NCI-H510A treated with DMSO at 0.1 percent for 48 hours (cell line): ENCODE measurements at regions not wholly inside any gene's neighbourhood (a gene's known extent, or its start where the extent isn't known, plus 50 kb on each side); places are given as distances from the start of the nearest gene placed in this dataset.
"Not testable (repeated sequence)": the region's sequence is repeated elsewhere in the genome, so short reads cannot be mapped to it uniquely, and the experiment has no call there.

Experiments used
- DNase-seq: peaks from one replicate; lab custom pipeline; 2025; lab: John Stamatoyannopoulos, UW

DNA sequence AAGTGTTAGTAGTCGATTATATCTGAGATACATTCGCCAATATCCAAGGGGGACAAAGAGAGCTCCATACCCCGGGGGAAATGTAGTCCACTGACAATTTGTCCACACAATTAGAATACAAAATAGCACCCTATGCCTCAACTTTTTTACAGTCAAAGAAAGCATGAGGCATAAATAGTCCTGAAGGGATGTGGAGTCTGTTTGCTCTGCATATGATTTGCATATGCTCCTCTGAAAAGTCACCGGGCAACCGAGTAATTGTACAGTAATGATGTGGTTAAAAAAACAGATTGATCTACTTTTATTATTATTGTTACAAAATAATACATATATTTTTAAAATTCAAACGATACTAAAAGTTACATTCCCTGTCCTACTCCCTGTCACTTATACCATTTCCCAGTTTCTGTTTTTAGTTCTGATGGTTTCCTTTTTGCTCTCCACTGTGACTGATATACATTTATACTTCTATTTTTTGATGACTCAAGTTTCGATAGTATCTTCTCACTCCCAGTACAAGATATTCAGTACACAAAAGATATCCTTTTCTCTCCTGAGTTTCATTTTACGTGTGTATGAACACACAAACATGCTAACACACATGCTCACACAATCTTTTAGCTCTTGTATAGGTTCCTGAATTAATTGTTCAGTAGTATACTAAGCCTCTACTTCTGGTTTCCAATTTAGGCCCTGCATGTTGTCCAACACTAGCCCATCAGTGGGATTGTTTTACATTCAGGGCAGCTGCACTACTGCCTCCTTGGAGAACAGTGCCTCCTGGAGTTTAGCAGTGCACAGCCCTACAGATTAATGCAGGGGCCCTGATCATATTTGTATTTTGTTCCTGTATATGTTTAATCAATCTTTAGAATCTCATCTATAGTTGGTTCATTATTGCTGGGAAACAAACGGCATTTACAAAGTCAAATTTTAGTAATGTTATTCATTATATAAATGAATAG lies 130.9 kb downstream of the TES start:
- DNase-seq = no peak

GRCh38 chr7:116342125-116342524 lies 131.8 kb downstream of the TES start:
- no peak for DNase-seq

DNA sequence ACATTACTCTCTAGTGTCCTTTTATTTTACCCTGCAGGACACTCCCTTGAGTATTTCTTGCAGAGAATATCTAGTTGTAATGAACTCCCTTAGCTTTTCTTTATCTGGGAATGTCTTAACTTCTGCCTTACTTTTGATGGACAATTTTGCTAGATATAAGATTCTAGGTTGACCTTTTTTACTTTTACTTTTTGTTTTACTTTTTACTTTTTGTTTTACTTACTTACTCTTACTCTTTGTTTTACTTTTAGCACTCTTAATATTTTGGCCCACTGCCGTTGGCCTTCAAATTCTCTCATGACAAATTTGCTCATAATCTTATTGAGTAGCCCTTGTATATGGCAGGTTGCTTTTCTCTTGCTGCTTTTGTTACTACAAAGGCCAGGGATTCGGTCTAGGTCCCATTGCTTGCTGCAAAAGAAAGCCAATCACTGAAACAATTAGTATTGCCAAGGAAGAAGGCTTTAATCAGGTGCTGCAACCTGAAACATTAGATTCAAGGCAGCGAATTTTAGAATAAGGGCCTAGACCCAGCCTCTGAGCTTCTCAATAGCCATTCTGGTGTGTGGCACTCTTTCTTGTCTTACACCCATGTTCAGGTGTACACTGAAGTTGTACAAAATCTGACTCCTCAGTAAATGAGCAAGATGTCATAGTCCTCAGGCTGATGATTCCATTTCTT lies 137.0 kb downstream of the TES start:
- DNase-seq = no peak

- DNase-seq = no peak
Observed at GRCh38 chr7:116348346-116348745, 138.0 kb downstream of the TES start.

GRCh38 chr7:116351966-116352365 lies 141.6 kb downstream of the TES start:
- no peak for DNase-seq

DNA sequence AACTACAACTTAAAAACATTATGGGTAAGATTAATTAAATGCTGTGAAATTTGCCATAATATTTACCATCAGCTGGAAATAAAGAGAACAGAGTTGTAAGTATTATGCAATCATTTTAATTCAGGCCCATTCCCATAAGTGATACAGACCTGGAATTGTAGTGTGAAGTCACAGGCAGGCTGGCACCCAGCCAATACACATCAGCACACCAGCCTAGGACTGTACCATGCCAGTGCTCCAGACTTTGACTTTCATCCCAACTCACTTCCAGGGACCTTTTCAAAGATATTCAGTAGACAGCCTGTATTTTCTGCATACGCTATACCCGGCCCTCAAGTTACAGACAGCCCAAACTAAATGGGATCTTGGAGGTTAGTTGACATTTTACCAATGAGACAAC lies 143.3 kb downstream of the TES start:
- no peak for DNase-seq

GRCh38 chr7:116354171-116354545 lies 143.8 kb downstream of the TES start:
- no peak for DNase-seq

- DNase-seq = peak; percentile 53
Observed at GRCh38 chr7:116354546-116355423, 144.4 kb downstream of the TES start.

DNA sequence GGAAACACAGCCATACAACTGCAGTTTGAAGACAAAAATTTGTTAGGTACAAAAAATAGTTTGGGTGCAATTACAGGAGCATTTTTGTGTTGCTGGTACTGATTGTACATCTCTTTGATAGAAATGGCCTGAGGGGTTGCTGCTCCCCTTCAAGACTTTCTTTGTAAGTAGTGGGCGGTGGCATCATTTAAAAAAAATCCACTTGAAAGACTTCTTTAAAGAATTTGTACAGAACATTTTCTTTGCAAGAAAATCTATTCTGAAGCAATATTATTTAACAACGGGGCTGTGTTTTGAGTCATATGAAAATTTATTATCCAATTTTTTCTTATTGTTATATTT lies 144.1 kb upstream of the CAV2 start:
- no peak for DNase-seq

GRCh38 chr7:116356333-116356965 lies 143.1 kb upstream of the CAV2 start:
- no peak for DNase-seq

DNA sequence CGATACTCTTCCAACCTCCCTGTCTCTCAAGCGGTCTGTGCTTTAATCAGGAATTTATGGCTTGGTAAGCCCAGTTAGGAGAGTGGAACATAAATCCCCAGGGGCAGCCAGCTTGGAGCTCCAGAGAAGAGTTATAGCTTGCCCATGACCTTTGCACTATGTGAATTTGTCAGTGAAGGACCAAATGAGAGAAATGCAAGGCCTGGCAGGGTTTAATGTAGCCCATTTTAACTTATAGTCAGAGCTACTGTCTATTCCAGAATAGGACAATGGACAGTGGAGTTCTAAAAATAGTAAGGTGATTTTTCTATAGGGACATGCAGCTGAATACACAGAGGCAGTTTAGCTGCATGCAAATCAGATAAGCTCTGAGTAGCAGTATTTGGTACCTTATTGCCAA lies 142.6 kb upstream of the CAV2 start:
- DNase-seq = no peak

DNA sequence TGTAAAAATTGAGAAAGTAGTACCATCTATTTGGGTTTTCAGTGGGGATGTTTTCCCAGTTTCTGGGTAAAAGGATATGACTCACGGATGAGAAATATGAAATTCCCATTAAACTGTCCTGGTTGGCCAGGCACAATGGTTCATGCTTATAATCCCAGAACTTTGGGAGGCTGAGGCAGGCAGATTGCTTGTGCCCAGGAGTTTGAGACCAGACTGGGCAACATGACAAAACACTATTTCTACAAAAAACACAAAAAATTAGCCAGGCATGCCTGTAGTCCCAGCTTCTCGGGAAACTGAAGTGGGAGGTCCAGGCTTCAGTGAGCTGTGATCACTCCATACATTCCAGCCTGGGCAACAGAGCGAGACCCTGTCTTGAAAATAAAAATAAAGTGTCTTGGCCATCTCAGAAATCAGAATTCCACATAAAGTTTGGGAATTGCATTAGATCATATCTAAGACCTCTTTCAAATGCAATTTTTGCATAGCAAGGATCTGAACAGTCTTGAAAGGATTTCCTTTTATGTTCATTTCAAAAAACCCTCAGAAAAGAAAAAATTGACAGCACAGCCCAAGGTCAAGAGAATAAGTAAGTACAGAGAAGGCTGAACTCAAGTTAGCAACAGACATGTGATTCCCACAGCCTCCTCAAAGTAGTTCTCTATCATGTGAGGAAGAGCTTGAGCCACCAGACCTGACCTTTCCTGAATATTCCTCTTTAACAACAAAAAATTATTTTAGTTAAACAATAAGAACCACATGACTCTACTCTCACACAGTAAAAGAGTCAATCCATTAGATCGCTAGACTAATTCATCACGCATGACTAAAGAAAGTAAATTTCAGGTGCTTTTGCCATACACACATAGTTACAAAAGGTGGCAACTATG lies 141.5 kb upstream of the CAV2 start:
- DNase-seq = no peak

DNA sequence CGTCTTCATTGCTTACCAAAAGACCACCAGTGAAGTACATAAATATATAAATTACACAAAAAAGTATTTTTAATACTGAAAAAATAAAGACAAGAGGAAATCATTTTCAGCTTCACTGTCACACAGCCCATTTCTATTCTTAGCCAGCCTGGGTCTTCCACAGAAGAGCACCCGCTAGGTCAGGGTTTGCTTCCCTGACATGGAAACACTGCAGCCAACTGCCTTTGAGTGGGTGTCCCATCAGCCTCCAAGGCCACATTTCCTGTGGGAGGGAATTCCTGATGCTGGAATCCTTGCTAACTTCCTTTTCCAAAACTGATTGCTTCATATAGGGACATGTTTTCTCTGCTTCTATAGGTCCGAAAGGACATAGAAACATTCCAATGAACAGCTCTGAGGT lies 137.8 kb upstream of the CAV2 start:
- no peak for DNase-seq

- no peak for DNase-seq
Observed at GRCh38 chr7:116363637-116364432, 135.7 kb upstream of the CAV2 start.

GRCh38 chr7:116364469-116364868 lies 135.1 kb upstream of the CAV2 start:
- no peak for DNase-seq

DNA sequence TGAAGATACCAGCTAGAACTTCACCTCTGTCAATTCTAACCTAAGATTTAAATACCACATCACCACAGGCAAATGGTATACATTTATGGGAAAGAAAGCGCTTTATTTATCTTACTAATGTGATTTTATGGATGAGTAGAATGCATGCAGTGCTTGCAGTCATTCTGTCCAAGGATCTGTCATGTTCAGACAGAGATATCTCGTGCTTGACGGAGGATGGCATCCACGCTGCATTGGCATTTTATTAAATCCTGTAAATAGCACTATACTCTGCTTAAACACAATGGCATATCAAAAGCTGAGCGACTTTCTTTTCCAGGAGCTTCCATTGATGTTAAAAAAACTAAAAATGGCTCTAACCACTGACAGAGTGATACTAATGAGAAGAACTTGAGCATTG lies 133.7 kb upstream of the CAV2 start:
- DNase-seq = no peak

GRCh38 chr7:116367171-116367813 lies 132.2 kb upstream of the CAV2 start:
- no peak for DNase-seq

DNA sequence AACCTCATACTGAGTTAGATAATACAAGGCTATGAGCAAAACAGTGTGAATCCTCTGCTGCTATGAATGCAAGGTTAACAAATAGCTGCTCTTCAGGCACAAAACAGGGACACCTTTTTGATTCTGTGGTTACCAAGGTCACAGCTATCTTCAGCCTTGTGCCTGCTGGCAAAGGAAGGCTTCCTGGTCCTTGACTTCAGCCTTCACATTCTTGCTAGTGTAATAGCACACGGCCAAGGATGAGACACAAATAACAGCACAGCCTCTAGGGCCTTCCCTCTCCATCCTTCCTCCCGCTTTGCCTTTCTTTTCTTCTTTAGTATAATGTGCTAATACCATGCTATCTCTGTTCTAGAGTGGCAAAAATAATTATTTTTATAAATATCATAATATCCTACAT lies 130.6 kb upstream of the CAV2 start:
- no peak for DNase-seq

GRCh38 chr7:116371536-116371935 lies 128.0 kb upstream of the CAV2 start:
- not testable (repeated sequence) for DNase-seq

- not testable (repeated sequence) for DNase-seq
Observed at GRCh38 chr7:116373229-116373628, 126.3 kb upstream of the CAV2 start.
